ENCODE measurements at regions not wholly inside any gene's neighbourhood (a gene's known extent, or its start where the extent isn't known, plus 50 kb on each side); places are given as distances from the start of the nearest gene placed in this dataset.

- DNase-seq = no peak
Observed at GRCh38 chr6:134472661-134473060, 154.7 kb upstream of the SGK1 start.

DNA sequence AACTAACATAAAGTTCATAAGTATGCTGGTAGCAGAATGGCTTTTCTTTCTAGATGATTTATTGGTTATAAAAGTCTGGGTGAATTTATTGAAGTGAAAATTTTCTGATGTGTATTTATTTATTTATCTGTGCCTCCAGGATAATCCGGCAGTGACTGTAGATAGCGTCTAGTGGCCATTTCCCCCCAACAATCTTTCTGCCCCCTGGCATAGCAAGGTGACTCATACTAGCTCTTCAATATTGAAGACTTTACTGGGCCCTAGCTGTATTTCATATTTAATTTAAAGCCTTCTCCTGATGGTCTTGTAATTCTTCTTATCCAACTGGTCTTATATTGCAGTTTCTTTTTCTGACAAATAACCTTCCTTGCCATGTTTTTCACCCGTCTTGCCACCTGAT lies 154.1 kb upstream of the SGK1 start:
- DNase-seq = no peak

GRCh38 chr6:134470457-134470975 lies 152.6 kb upstream of the SGK1 start:
- DNase-seq = no peak

DNA sequence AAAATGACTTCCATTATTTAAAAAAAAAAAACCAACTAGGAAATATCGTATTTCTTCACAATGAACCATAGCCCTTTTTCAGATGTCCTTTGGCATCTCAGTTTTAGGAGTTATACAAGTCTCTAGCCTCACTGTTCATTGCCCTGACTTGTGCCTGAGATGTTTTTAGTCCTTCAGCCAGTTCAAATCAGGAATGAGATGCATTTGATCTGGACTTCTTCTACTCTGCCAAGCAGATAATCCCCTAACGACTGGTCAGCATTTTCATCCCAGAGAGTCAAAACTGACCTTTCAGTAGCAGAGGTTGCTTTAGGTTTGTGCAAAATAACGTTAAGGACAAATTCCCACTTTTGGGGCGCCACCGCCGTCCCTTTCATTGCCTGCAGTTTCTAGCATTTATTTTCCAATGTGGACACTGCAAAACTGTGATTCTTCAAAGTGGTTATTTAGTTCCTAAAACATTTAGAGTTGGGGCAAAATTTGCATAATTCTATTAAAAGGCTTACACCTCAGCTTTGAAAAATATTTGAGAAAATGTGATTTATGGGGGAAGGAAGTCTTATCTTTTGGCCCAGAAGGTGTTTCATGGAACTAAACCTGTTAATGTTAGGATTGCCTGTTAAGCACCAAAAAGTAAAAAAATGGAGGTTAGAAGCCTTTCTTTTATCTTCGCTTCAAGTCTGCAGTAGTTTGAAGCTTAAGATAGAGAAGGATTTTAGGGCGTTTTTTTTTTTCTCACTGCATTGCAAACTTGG lies 152.0 kb upstream of the SGK1 start:
- no peak for DNase-seq

- no peak for DNase-seq
Observed at GRCh38 chr6:134468633-134469032, 150.7 kb upstream of the SGK1 start.

GRCh38 chr6:134467620-134468019 lies 149.7 kb upstream of the SGK1 start:
- no peak for DNase-seq

DNA sequence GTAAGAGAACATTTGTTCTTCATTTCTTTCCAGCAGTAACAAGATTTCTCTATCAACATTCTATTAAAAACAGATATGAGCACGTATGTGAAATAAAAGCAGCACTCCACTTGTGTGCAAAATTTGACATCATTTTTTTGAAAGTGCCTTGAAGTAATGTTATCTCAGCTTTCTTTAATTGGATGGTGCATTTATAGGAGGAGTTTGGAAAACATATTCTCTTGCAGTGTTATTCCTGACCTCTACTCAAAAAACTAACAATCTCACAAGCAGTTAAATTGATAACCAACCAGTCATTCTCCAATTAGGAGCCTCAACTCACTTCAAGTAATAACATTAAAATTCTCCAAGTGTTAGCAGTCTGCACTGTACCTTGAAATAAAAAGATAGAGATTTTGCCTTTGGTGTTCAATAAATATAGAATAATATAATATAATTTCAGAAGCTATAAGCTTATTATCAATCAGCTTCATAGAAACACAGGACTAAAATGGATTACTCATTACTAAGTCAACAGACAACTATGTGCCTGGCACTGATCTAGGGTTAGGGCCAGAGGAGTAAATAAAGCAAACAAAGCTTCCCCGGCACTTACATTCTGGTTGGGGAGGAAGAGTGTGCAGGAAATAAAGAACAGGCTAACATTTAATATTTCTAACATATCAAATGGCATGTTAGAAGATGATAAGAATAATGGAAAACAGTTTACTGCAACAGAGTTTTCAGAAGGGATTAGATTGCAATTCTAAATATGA lies 149.0 kb upstream of the SGK1 start:
- no peak for DNase-seq

DNA sequence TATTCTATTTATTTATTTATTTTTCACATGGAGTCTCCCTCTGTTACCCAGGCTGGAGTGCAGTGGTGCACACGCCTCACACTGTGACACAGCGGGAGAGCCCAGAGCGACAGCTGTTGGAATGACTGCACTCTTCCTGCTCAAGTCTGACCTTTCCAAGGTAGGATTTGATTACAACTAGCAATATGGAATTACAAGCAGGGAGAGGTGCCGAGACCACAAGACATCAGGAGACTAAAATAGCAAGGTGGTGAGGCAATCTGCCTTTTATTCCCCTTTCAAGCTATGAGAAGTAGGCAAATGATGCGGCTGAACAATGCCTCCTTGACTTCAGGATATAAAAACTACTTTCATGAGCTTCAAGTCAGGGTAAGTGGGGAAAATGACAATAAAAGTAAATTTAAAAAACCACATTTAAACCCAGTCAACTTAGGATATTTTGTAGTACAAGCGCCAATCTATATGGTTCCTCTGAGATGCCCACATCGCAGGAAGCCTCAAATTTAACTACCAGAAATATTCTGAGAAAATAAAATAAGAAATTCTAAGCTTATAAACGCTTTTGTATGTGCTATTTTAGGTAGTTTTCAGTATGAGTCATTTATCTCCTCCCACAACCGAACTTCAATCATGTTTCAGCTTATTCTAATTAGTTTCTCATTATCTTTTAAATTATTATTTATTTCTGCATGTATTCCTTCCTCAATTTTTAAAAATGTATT lies 146.9 kb upstream of the SGK1 start:
- no peak for DNase-seq

DNA sequence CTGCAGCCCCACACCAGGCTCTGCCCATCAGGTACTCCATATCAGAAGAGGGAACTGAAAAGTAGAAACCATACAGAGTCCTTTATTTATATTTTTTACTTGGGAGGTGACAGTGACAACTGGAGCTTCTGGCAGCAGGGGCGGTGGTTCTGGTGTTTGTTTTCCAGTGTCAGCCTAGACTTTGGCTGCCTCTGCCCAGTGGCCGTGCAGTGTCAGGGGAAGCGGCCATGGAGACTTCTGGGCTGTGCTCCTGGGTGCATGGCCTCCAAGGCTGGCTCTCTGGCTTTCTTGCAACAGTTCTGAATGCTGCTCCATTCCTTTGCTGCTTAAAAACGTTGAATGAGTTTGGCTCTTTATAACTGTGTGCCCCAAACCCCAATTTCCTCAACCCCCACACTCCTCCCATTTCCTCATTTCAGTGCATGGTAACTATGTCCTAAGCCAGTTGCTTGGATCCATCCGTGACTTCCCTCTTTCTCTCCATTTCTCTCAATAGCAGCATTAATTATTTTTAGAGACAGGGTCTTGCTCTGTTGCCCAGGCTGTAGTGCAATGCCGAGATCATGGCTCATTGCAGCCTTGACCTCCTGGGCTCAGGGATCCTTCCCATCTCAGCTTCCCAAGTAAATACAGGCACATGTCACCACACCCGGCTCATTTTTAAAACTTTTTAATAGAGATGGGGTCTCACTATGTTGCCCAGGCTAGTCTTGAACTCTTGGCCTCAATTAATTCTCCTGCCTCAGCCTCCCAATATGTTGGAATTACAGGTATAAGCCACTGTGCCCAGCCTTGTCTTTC lies 141.1 kb upstream of the SGK1 start:
- no peak for DNase-seq

DNA sequence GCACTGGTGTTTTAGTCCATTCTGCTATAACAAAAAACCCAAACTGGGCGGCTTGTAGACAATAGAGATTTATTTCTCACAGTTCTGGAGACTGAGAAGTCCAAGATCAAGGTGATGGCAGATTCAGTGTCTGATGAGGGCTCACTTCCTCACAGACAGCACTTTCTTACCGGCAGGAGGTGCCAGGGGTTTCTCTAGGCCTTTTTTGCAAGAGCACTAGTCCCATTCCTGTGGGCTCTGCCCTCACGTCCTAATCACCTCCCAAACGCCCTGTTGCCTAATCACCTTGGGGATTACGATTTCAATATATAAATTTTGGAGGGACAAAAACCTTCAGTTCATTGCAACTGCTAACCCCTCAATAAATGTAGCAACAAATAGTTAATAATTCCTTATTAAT lies 140.0 kb upstream of the SGK1 start:
- DNase-seq = no peak

GRCh38 chr6:134456226-134456625 lies 138.3 kb upstream of the SGK1 start:
- no peak for DNase-seq

DNA sequence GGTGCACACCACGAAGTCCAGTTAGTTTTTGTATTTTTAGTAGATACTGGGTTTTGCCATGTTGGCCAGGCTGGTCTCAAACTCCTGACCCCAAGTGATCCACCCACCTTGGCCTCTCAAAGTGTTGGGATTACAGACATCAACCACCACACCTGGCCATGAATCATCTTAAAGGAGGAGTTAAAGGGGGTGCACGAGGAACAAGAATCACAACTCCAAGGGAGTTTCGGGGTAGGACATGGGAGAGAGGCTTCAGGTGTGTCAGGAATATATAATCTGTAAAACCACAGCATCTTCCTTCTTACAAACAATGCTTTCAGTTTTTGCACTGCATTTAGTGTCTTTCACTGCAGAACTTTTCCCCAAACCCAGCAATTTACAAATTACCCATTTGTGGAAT lies 137.4 kb upstream of the SGK1 start:
- DNase-seq = no peak

DNA sequence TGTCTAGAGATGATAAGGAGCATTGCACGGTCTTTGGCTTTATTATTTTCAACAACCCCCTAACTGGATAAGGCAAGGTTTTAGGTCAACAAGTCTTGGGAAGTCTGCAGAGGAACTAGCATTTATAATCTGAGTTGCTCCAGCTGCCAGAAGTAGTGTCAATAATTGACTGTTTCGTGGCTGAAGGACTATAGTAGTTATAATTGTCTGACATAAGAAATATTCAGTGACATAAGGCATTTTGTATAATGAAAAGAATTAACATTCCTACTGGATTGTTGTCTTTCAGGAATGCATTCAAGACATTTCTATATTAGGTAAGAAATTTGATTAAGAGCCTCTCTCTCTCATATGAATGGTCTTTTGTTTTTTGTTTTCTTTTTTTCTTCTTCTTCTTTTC lies 136.9 kb upstream of the SGK1 start:
- no peak for DNase-seq

DNA sequence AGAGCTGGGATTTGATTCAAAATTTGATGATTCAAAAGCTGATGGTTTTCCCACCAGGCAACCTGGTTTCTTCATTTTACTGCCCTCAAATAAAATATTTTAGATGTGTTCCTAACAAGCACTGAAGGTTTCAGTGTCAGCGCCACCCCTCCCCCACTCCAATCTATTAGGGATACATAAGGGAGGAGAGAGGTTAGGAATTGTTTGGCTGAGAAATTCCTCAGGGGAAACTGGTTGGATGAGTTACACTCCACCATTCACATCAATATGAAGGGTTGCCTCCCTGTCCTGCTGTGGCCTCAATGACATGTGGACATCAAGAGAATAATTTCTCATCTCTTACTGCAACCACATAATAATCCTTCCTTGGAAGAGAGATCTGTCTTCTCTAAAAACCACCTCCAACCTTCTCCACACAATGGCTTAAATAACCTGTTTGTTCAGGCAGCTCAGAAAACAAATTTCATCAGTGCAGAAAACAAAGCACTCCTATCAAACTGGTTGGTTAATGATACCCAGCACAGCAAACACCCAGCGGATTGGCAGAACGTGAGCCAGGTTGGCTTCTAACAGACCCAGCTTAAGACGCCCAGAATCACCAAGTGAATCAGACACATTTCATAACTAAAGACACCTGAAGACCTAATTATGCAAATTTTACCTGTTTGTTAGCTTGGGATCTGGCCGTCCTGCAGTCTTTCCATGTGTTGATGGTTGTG lies 136.0 kb upstream of the SGK1 start:
- no peak for DNase-seq

- no peak for DNase-seq
Observed at GRCh38 chr6:134452906-134453305, 135.0 kb upstream of the SGK1 start.

- DNase-seq = no peak
Observed at GRCh38 chr6:134451529-134451928, 133.6 kb upstream of the SGK1 start.

- DNase-seq = no peak
Observed at GRCh38 chr6:134449781-134450180, 131.9 kb upstream of the SGK1 start.

- DNase-seq = no peak
Observed at GRCh38 chr6:134449004-134449403, 131.1 kb upstream of the SGK1 start.

- no peak for DNase-seq
Observed at GRCh38 chr6:134447883-134448387, 130.0 kb upstream of the SGK1 start.

DNA sequence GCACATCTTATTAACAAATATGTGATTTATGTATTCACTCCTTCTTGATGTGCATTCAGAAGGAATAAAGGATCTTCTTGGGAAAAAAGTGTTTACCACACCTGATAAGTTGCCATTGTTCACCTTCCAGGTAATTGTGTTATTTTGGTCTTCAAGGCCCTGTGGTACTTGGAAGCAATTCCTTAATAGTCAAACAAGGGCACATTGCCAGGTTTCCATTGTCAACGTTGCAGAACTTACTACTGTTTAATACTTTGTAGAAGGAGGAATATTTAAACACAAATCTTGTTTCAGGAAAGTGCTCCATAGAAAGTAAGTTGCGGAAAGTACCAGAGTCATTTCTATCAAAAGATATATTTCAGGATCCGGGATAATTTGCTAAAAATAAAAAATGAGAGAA lies 129.5 kb upstream of the SGK1 start:
- DNase-seq = no peak

- DNase-seq = no peak
Observed at GRCh38 chr6:134446896-134447295, 129.0 kb upstream of the SGK1 start.

Data from hematopoietic multipotent progenitor cell treated with erythropoietin and hydrocortisone succinate and interleukin-3 and kit ligand, for 8 days (in vitro differentiated cells).